Panc1 (cell line): ENCODE measurements at regions not wholly inside any gene's neighbourhood (a gene's known extent, or its start where the extent isn't known, plus 50 kb on each side); places are given as distances from the start of the nearest gene placed in this dataset.

ENCODE experiments used
- ATAC-seq: fragments of 200-7000 bp; cut with Tn5 transposase; 2 replicates; pipeline ENCODE4 v1.9.1; 2020; ENCODE audit warnings: mild to moderate bottlenecking, moderate library complexity
- BruUV-seq: library from RNA; stranded (reverse); fragments of 400-500 nt; replicated peaks from 2 replicates; lab custom pipeline; 2021; lab: Mats Ljungman, UMichigan
- CTCF ChIA-PET: fragments of 300-600 bp; sonication (Branson Sonifier 250); formaldehyde crosslinking; loops from one replicate; lab custom pipeline; 2022; ENCODE audit warnings: antibody characterized with exemption; lab: Charles Lee
- POLR2A ChIA-PET: fragments of 300-600 bp; sonication (Branson Sonifier 250); formaldehyde crosslinking; loops from one replicate; lab custom pipeline; 2022; ENCODE audit warnings: antibody characterized with exemption; lab: Charles Lee
- DNase-seq: peaks from one replicate; pipeline ENCODE4 v3.0.0-alpha.2; 2010; ENCODE audit warnings: low read depth, low spot score
- H3K27ac ChIP-seq: 2 replicates; pipeline ENCODE4 v1.5.1; 2011; ENCODE audit warnings: mild to moderate bottlenecking, low read length, inconsistent platforms
- H3K27me3 ChIP-seq: fragments of 200-500 bp; sonication (Bioruptor generic); 2 replicates; pipeline ENCODE4 v1.6.0; 2014; ENCODE audit warnings: low read length, inconsistent platforms; ENCODE audit not compliant: control insufficient read depth, insufficient read depth
- H3K36me3 ChIP-seq: fragments of 200-500 bp; sonication (Bioruptor generic); 2 replicates; pipeline ENCODE4 v1.5.1; 2014; ENCODE audit warnings: inconsistent platforms, mild to moderate bottlenecking, low read length, moderate library complexity; ENCODE audit not compliant: control insufficient read depth, insufficient read depth
- H3K4me1 ChIP-seq: 2 replicates; pipeline ENCODE4 v1.5.1; 2011; ENCODE audit warnings: inconsistent platforms, mild to moderate bottlenecking, low read length, moderate library complexity; ENCODE audit not compliant: control insufficient read depth, insufficient read depth
- H3K4me3 ChIP-seq, 2 experiments: 2 replicates each; pipeline ENCODE4 v1.5.1; 2011 to 2012; ENCODE audit warnings: low read depth in 2 of 2, low read length in 2 of 2, mild to moderate bottlenecking in 2 of 2, inconsistent platforms in 1 of 2, moderate library complexity in 1 of 2
- H3K9me3 ChIP-seq: fragments of 200-500 bp; sonication (Bioruptor generic); 2 replicates; pipeline ENCODE4 v1.5.1; 2014; ENCODE audit warnings: low read depth, mild to moderate bottlenecking, inconsistent platforms, low read length, moderate library complexity; ENCODE audit not compliant: control insufficient read depth, insufficient read depth
- POLR2AphosphoS5 ChIP-seq: IDR thresholded peaks from 2 replicates; pipeline ENCODE4 v1.6.1; 2012; ENCODE audit warnings: mild to moderate bottlenecking, low read depth, low read length, moderate library complexity
- REST ChIP-seq, 2 experiments: IDR thresholded peaks; 2 replicates each; pipeline ENCODE4 v1.6.1; 2011 to 2012; ENCODE audit warnings: low read depth in 2 of 2, control low read depth in 1 of 2, low read length in 1 of 2, mild to moderate bottlenecking in 1 of 2, moderate library complexity in 1 of 2; ENCODE audit not compliant: insufficient read depth in 1 of 2
- SIN3A ChIP-seq: IDR thresholded peaks from 2 replicates; pipeline ENCODE4 v1.6.1; 2012; ENCODE audit warnings: low read depth, mild to moderate bottlenecking, low read length, moderate library complexity, borderline replicate concordance; ENCODE audit not compliant: insufficient read depth
- TCF7L2 ChIP-seq: IDR thresholded peaks from 2 replicates; pipeline ENCODE4 v1.6.1; 2011; ENCODE audit warnings: mild to moderate bottlenecking, low read depth, low read length, inconsistent platforms
- in situ Hi-C: cut with HindIII; loops from 2 replicates; pipeline ENCODE4 v1.10.0; 2016; ENCODE audit warnings: low sequenced_read_pairs, low pct_unique_long_range_greater_than_20kb
- intact Hi-C: fragments of 100-400 bp; cut with micrococcal nuclease; formaldehyde crosslinking; loops from one replicate; pipeline ENCODE4 v1.10.0; 2022; ENCODE audit not compliant: unreplicated experiment
- TF ChIP-seq, protein P1 (sequence below): fragments of 450-650 bp; IDR thresholded peaks from 2 replicates; pipeline ENCODE4 v1.5.1; 2017; ENCODE audit warnings: mild to moderate bottlenecking

- H3K27me3 ChIP-seq = no peaks in the 10 kb centered on the region; the same call in 1 of the 2 replicates
Observed at GRCh38 chr2:191748528-191749180, 70.7 kb downstream of the NABP1 start.

DNA sequence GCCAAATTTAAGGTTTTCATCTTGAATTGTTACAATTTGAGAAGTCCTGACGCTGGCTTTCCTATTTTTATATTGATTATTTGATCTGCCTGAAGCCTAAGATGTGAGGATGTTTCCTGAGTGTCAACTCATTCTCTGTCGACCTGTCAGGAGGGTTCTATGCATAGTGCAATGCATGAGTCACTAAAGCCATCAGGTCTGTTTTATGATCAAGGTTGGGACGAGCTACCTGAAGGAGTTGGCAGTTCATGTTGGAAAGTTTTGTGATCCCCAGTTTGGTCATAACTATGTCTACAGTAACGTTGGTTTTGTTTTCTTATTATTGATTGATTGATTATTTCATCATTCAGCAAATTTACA lies 71.2 kb downstream of the NABP1 start:
- no peak for DNase-seq

More at GRCh38 chr2:191748528-191749180, 70.7 kb downstream of the NABP1 start:
- BruUV-seq = no TSS peak
- no peak overlapping the region for H3K4me3 ChIP-seq
- no peaks in the 10 kb centered on the region for H3K4me1 ChIP-seq
- ChIA-PET POLR2A (no interaction called here), CTCF (interaction anchor here (0.6 kb wide), 1 partner anchor 9 kb away, joined by 3 read pairs; no protein-coding TSS in a partner anchor)
- in situ Hi-C loops = no loop called here
- no peak overlapping the region for H3K27ac ChIP-seq
- intact Hi-C loops = no loop called here
- DNase-seq (no peak), ATAC-seq (no peak)
- H3K9me3 ChIP-seq = no peaks in the 10 kb centered on the region
- TF ChIP-seq POLR2AphosphoS5 = no peak
- TF ChIP-seq SIN3A = no peak
- TF ChIP-seq REST (IDR thresholded peaks at IDR 0.05; ENCODE audit: insufficient read depth in 1 of 2, low read depth in 2 of 2, low read length in 1 of 2) = no peak
- TF ChIP-seq, protein P1, sequence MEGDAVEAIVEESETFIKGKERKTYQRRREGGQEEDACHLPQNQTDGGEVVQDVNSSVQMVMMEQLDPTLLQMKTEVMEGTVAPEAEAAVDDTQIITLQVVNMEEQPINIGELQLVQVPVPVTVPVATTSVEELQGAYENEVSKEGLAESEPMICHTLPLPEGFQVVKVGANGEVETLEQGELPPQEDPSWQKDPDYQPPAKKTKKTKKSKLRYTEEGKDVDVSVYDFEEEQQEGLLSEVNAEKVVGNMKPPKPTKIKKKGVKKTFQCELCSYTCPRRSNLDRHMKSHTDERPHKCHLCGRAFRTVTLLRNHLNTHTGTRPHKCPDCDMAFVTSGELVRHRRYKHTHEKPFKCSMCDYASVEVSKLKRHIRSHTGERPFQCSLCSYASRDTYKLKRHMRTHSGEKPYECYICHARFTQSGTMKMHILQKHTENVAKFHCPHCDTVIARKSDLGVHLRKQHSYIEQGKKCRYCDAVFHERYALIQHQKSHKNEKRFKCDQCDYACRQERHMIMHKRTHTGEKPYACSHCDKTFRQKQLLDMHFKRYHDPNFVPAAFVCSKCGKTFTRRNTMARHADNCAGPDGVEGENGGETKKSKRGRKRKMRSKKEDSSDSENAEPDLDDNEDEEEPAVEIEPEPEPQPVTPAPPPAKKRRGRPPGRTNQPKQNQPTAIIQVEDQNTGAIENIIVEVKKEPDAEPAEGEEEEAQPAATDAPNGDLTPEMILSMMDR = no peak
- TF ChIP-seq TCF7L2 = no peak
- no peaks in the 10 kb centered on the region for H3K36me3 ChIP-seq

More for the DNA sequence above, 71.2 kb downstream of the NABP1 start:
- intact Hi-C loops (no loop called here), in situ Hi-C loops (no loop called here)
- no peaks in the 10 kb centered on the region for H3K4me1 ChIP-seq
- ChIA-PET CTCF (interaction anchor here (0.6 kb wide), 1 partner anchor 9 kb away, joined by 3 read pairs; no protein-coding TSS in a partner anchor), POLR2A (no interaction called here)
- no peak overlapping the region for H3K4me3 ChIP-seq
- no TSS peak for BruUV-seq
- H3K27ac ChIP-seq = no peak overlapping the region
- no peaks in the 10 kb centered on the region; the same call in 1 of the 2 replicates for H3K27me3 ChIP-seq
- H3K9me3 ChIP-seq = no peaks in the 10 kb centered on the region
- no peak for ATAC-seq
- TF ChIP-seq REST (IDR thresholded peaks at IDR 0.05; ENCODE audit: insufficient read depth in 1 of 2, low read depth in 2 of 2, low read length in 1 of 2) (no peak), SIN3A (no peak)
- H3K36me3 ChIP-seq = no peaks in the 10 kb centered on the region
